Lower leg skin (tissue), 3 donors: ENCODE measurements at regions not wholly inside any gene's neighbourhood (a gene's known extent, or its start where the extent isn't known, plus 50 kb on each side); places are given as distances from the start of the nearest gene placed in this dataset.

Source experiments
- CTCF ChIP-seq, 3 donors: fragments of 450-650 bp; IDR thresholded peaks; one replicate each; pipeline ENCODE4 v1.5.1; 2016; ENCODE audit warnings: antibody characterized with exemption in 3 of 3, mild to moderate bottlenecking in 3 of 3, moderate library complexity in 2 of 3
- POLR2A ChIP-seq, 2 donors: fragments of 450-650 bp; IDR thresholded peaks; one replicate each; pipeline ENCODE4 v1.6.1; 2016 to 2017; ENCODE audit warnings: antibody characterized with exemption in 2 of 2, mild to moderate bottlenecking in 1 of 2, moderate library complexity in 1 of 2

- TF ChIP-seq CTCF (IDR thresholded peaks at IDR 0.05) (no peak), POLR2A (IDR thresholded peaks at IDR 0.05) (no peak)
Measured at GRCh38 chr2:138893746-138894145, 113.6 kb upstream of the NXPH2 start.
